Pancreas (tissue), 10 donors: ENCODE measurements at regions not wholly inside any gene's neighbourhood (a gene's known extent, or its start where the extent isn't known, plus 50 kb on each side); places are given as distances from the start of the nearest gene placed in this dataset.

ENCODE experiments used
- ATAC-seq, 4 donors: fragments of 200-7000 bp; cut with Tn5 transposase; one replicate each; pipeline versions ENCODE4 v1.8.0 to v1.9.1; 2020; ENCODE audit warnings: mild to moderate bottlenecking in 4 of 4, moderate library complexity in 4 of 4
- DNase-seq, 6 donors: peaks; one replicate each; pipeline ENCODE4 v3.0.0-alpha.2; 2020
- FAIRE-seq: peaks from 2 replicates; lab custom pipeline; 2012; peaks lifted over from hg19 to GRCh38; lab: Jason Lieb, UNC
- H3K27ac ChIP-seq, 4 donors: fragments of 200-600 bp; sonication (generic); 1 replicate in 3 of 4; 2 replicates in 1 of 4; pipeline versions ENCODE4 v1.5.0 to v1.8.0; 2020
- H3K27me3 ChIP-seq, 4 donors: fragments of 200-600 bp; one replicate each; pipeline ENCODE4 v1.8.0; 2021
- H3K36me3 ChIP-seq, 3 donors: fragments of 200-600 bp; sonication (generic) in 1 of 3; one replicate each; pipeline versions ENCODE4 v1.5.0 to v1.8.0; 2020 to 2021
- H3K4me1 ChIP-seq, 3 donors: fragments of 200-600 bp; one replicate each; pipeline ENCODE4 v1.8.0; 2021
- H3K4me3 ChIP-seq, 4 donors: fragments of 200-600 bp; sonication (generic) in 2 of 4; one replicate each; pipeline versions ENCODE4 v1.5.0 to v1.8.0; 2020 to 2021
- H3K9me3 ChIP-seq, 4 donors: fragments of 200-600 bp; one replicate each; pipeline ENCODE4 v1.8.0; 2021
- CTCF ChIP-seq, 4 donors: fragments of 200-600 bp; sonication (generic) in 3 of 4; IDR thresholded peaks; one replicate each; pipeline versions ENCODE4 v1.5.0 to v1.8.0; 2021; ENCODE audit warnings: antibody characterized with exemption in 4 of 4
- WGBS, 2 donors: extraction: QIAGEN DNeasy Blood & Tissue Kit; methylation state at CpG; one replicate each; pipeline ENCODE4 v1.1.7; 2013; 5-methylcytosine and 5-hydroxymethylcytosine counted together
- intact Hi-C, 3 donors: fragments of 100-400 bp; cut with DNase I; formaldehyde crosslinking; loops; one replicate each; pipeline versions ENCODE4 v1.11.1 to v1.14.2; 2022
- donor health status: healthy with polysubstance abuse.
- donor health status: DM: no; HTN: no; CAD: no; lungs with moderate emphysema.
- donor health status: DM: no; HTN: no; CAD: no.
- donor health status: control.
- donor health status: control.
- donor health status: Bipolar disorder and iron deficiency.
- donor health status: DM: yes; HTN: yes; CAD: no.
- donor health status: DM: no; HTN: no; CAD: no.
- donor health status: DM: no; HTN: no; CAD: no.
- donor health status: DM: yes; HTN: yes; CAD: no.

DNA sequence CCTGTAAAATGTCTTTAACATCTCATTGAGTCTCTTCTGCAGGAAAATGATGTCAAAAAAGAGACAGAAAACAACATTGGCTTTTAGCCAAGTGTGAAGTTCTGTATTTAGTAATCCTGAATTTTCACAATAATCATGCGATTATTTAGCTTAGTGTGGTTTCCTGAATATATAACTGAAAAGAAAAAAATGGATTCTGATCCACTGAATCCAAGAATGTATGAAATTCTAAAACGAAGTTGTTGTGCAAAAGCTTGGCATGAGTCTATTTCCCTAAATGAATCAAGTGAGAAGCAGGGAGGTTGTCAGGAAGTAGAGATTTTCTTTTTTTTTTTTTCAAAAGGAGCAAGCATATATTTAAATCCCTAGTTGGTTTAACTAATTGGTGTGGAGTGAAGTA lies 145.9 kb upstream of the CDH6 start:
- DNase-seq (no peak), ATAC-seq (no peak), FAIRE-seq (no peak)
- intact Hi-C loops = no loop called here
- H3K4me3 ChIP-seq = no peak overlapping the region
- 34 to 37% methylated on average over 2 of the region's 2 CpGs for WGBS, 2 donors
- H3K4me1 ChIP-seq = peaks cover 0 to 11% (median 0%) of the 10 kb centered on the region in 3 donors
- no peaks in the 10 kb centered on the region for H3K36me3 ChIP-seq
- H3K9me3 ChIP-seq = no peaks in the 10 kb centered on the region
- H3K27me3 ChIP-seq = no peaks in the 10 kb centered on the region
- no peak for TF ChIP-seq CTCF (IDR thresholded peaks at IDR 0.05)
- H3K27ac ChIP-seq = no peak overlapping the region

DNA sequence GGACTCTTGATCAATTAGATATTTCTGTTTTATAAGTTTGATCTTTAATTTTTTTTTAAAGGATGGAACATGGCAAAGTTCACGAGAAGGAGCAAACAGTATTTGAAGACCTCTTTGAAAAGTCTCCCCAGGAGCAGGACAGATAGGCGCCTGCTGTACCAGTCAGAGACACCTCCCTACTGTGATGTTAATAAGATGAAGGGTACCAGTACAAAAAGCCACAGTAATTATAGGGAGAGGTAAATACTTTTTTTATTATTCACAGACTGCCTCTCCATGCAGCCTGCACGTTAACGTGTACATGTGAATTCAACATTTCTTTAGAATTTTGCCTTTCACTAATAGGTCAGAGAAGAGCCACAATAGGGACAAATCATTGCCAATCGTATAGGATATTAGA lies 146.5 kb upstream of the CDH6 start:
- TF ChIP-seq CTCF (IDR thresholded peaks at IDR 0.05) = no peak
- no peaks in the 10 kb centered on the region for H3K36me3 ChIP-seq

DNA sequence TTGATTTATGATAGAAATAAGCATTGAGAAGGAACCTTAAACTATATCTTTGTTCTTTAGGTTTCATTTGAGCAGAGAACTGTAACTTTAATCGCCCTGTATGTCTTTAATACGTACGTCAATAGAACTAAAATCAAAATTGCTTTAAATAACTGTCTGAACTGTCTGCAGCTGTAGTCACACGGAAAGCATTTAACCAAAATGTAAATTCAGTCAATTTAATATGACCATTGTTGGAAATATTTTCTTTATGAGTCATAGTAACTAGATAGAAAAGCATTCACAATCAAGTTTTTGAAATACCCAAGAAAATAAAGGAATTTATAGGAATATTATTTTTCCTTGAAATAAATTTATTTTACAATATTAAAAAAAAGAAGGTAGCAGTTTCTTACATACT lies 157.1 kb upstream of the CDH6 start:
- FAIRE-seq (peak; percentile 41), ATAC-seq (no peak), DNase-seq (no peak)
- Histone ChIP-seq H3K4me1 (no peaks in the 10 kb centered on the region), H3K9me3 (no peaks in the 10 kb centered on the region), H3K27me3 (no peaks in the 10 kb centered on the region), H3K36me3 (no peaks in the 10 kb centered on the region), H3K4me3 (no peak overlapping the region), H3K27ac (no peak overlapping the region)
- intact Hi-C loops = no loop called here
- TF ChIP-seq CTCF (IDR thresholded peaks at IDR 0.05) = no peak
- 26 to 47% methylated on average over 4 of the region's 4 CpGs for WGBS, 2 donors

More for the DNA sequence above, 146.5 kb upstream of the CDH6 start:
- no peak for FAIRE-seq
- 62 to 63% methylated on average over 5 of the region's 5 CpGs for WGBS, 2 donors
- no peak overlapping the region for H3K27ac ChIP-seq
- intact Hi-C loops = no loop called here
- H3K4me3 ChIP-seq = no peak overlapping the region
- peaks cover 0 to 11% (median 0%) of the 10 kb centered on the region in 3 donors for H3K4me1 ChIP-seq
- no peak for DNase-seq
- ATAC-seq = no peak
- H3K27me3 ChIP-seq = no peaks in the 10 kb centered on the region
- no peaks in the 10 kb centered on the region for H3K9me3 ChIP-seq

DNA sequence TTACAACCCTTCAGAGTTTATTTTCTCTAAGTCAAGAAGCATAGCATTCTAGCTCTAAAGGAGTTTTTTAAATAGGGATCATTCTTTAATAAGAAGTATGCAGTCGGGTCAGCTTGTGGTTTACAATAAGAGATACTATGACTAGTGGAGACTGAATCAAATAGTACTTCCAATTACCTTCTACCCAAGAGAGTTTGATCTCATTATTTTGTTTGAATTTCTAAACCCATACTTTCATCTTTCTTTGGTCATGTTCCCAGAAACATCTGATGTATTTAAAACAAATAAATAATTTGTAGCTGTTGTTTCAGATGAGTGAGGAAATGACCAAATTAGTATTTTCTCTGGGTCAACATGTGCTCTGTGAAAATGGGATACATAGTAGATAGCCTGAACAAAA lies 160.2 kb upstream of the CDH6 start:
- H3K4me1 ChIP-seq = no peaks in the 10 kb centered on the region
- no peaks in the 10 kb centered on the region for H3K9me3 ChIP-seq
- intact Hi-C loops = no loop called here
- no peak overlapping the region for H3K4me3 ChIP-seq
- ATAC-seq = no peak
- no peak for TF ChIP-seq CTCF (IDR thresholded peaks at IDR 0.05)
- H3K27ac ChIP-seq = no peak overlapping the region
- 40 to 54% methylated on average over 1 of the region's 1 CpG for WGBS, 2 donors
- no peak for FAIRE-seq
- H3K36me3 ChIP-seq = no peaks in the 10 kb centered on the region
- no peak for DNase-seq
- no peaks in the 10 kb centered on the region for H3K27me3 ChIP-seq

DNA sequence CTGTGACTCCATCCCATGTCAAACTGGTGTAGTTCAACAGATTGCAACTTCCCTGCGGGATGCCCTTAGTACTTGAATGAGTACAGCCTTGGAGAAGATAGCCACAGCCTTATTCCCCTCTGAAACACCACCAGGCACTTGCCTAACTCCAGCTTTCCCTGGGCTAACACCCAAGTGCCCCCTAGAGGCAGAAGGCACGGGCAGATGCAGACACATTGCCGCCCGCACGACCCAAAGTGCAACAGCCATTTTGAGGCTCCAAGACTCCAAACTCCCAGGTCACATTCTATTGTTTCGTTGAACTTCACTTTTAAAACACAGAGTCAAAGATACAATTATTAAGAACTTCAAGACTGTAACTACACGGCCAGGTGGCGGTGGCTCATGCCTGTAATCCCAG lies 163.6 kb upstream of the CDH6 start:
- peak in 1 of 6 donors; percentile 11 for DNase-seq
- H3K4me3 ChIP-seq = no peak overlapping the region
- H3K27ac ChIP-seq = no peak overlapping the region
- no peaks in the 10 kb centered on the region for H3K4me1 ChIP-seq
- H3K9me3 ChIP-seq = no peaks in the 10 kb centered on the region
- WGBS, 2 donors = 72 to 81% methylated on average over 8 of the region's 8 CpGs
- TF ChIP-seq CTCF (IDR thresholded peaks at IDR 0.05) = no peak
- H3K27me3 ChIP-seq = no peaks in the 10 kb centered on the region
- intact Hi-C loops = no loop called here
- no peaks in the 10 kb centered on the region for H3K36me3 ChIP-seq
- no peak for ATAC-seq
- FAIRE-seq = no peak
